T1000 (cell line): ENCODE measurements at regions not wholly inside any gene's neighbourhood (a gene's known extent, or its start where the extent isn't known, plus 50 kb on each side); places are given as distances from the start of the nearest gene placed in this dataset.
"Not testable (repeated sequence)": the region's sequence is repeated elsewhere in the genome, so short reads cannot be mapped to it uniquely, and the experiment has no call there.

Experiments used
- DNase-seq: peaks from one replicate; lab custom pipeline; 2025; ENCODE audit warnings: mixed read lengths; lab: John Stamatoyannopoulos, UW

DNA sequence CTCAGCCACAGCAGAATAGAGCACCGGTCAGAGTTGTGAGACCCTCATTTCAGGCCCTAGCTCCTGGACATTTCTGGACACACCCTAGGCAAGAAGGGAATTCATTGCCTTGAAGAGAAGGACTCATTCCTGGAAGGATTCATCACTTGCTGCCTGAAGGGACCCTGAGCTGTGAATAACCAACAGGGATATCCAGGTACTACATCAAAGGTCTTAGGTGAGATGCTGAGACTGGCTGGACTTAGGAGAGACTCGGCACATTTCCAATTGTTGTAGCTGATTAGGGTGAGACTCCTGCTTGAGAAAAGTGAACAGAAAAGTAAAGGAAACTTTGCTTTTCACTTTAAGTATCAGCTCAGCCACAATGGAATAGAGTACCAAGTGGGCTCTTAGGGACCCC is 208.1 kb upstream of the CDKN2B start:
- DNase-seq = no peak

DNA sequence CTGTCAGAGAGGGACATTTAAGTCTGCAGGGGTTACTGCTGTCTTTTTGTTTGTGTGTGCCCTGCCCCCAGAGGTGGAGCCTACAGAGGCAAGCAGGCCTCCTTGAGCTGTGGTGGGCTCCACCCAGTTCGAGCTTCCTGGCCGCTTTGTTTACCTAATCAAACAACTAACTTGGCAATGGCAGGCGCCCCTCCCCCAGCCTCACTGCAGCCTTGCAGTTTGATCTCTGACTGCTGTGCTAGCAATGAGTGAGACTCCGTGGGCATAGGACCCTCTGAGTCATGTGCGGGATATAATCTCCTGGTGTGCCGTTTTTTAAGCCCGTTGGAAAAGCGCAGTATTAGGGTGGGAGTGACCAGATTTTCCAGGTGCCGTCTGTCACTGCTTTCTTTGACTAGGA is 216.8 kb upstream of the CDKN2B start:
- not testable (repeated sequence) for DNase-seq

DNA sequence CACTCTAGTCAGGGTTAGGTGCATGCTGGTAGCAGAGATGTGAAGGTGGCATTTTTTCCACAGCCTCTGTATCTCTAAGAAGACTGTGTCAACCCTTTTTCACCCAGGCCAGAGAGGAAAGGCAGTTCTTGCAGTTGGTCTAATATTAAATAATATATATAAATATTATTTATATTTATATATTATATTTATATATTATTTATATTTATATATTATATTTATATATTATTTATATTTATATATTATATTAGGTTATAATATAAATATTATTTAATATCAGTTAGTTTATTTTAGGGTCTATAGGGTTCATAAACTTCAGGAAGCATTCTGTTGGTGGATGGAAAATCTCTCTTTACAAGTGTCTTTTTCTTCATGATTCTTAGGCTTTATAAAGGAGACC is 218.6 kb upstream of the DMRTA1 start:
- DNase-seq = no peak

DNA sequence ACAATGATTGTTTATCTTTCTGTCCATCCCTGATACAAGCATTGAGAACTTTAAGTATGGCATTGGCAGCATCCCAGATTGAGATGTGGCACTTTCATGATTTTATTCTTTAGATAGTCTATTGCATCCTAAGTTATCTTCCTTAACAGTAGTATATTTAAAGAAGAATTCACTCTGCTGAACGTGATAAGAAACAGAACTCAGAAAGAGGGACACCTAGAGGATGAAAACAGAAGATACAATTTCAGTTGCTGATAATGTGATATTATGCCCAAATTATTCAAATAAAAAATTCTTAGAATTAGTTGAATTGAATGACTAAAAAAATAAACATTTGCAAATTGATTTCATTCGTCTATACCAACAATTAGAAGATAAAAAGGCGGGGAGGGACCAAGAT is 218.1 kb upstream of the DMRTA1 start:
- DNase-seq = no peak

DNA sequence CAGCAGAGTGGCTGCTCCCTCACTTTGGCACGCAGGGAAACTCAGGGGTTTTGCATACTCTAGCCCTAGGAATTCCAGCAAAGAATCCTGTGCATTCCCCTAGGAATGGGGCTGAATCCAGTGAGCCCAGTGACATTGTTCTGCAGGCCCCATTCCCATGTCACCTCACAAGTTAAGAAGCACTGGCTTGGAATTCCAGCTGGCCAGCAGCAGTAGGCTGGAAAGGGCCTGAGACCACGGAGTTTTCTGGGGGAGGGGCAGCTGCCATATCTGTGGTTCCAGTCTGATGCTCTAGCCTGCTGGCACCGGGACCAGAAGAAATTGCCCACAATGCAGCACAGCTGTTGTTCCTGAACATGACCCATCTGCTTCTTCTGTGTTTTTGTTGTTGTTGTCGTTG is 217.6 kb upstream of the DMRTA1 start:
- no peak for DNase-seq

DNA sequence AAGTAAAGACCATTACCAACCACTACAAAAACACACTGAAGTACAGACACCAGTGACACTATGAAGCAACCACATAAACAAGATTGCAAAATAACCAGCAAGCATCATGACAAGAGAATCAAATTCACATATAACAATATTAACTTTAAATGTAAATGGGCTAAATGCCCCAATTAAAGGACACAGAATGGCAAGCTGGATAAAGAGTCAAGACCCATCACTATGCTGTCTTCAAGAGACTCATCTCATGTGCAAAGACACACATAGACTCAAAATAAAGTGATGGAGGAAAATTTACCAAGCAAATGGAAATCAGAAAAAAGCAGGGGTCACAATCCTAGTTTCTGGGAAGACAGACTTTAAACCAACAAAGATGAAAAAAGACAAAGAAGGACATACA is 215.3 kb upstream of the DMRTA1 start:
- not testable (repeated sequence) for DNase-seq

DNA sequence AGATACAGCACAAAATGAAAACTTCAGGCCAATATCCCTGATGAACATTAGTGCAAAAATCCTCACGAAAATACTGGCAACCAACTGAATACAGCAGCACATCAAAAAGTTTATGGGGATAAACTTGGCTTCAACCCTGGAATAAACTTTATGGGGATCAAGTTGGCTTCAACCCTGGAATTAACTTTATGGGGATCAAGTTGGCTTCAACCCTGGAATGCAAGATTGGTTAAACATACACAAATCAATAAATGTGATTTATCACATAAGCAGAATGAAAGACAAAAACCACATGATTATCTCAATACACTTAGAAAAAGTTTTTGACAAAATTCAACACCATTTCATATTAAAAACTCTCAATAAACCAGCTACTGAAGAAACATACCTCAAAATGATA is 213.7 kb upstream of the DMRTA1 start:
- DNase-seq = no peak

DNA sequence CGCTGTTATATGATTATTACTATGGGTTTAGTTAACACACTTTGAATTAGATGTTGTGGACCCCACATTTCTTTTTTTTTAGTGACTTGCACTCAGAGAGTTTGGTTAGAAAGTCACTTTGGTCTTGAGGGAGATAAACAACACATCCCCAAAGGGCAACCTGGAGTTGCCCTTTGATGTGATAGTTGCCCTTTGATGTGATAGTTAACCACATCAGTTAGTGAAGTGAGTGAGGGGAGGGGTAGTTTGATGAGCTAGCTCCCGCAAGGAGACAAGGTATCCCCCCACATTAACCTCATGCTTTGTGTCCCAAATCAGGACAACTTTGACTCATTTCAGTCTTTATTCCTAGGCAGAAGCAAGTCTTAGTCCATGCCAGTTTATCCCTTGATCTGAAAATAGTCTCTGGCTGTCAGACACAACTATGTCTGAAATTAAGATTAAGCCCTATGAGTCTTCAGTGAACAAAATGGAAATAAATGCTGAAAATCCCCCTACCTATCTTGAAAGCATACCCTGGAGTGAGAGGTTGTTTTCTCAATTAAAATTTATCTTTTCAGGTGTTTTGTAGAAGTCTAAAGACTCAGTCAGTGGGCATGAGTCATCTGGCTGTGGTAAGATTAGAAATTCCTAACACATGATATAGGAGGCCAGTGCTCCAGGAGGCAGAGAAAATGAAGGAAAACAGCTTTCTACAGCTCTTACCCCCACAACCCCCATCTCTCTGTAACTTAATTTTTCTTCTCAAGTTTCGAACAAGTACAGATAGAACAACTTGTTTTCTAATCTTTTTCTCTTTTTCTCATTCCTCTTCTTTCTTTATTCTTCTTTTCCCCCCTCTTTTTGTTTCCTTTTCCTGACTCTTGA is 208.9 kb upstream of the DMRTA1 start:
- no peak for DNase-seq

DNA sequence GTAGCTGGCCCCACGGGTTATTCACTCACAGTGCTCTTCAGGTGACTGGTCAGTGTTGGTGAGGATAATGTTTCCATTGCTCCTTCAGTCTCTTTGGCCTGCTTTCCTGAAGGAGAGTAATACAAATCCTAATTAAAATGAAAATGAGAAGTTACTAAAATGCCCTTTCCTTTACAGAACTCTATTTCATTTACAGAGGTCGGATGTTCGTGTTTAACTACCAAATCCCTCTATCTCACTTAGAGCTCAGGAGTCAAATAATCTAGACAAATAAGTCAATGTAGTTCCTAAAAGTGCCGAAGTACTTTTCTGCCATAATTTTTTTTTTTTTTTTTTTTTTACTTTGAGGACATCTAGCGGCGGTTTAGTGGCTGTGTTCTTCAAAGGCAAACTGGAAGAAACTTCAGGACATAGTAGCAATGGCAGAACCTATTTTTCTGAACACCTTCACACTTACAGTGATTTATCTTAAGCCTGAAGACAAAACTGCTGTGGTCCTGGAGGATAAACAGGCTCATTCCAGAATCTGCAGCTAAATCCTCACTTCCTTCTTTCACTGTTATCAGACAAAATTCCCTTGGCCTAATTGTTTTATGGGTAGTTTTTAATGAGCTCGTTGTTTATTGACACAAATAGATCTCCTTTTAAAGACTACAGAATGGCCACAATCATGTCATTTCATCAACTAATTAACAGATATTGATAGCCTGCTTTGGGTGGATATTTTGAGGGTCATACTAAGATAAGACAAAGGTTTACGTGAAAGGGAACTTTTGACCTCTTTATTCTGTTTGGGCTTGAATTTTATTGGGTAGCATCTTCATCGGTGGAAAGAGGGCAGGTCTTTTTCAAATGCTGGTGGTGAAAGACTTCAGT is 207.6 kb upstream of the DMRTA1 start:
- no peak for DNase-seq

DNA sequence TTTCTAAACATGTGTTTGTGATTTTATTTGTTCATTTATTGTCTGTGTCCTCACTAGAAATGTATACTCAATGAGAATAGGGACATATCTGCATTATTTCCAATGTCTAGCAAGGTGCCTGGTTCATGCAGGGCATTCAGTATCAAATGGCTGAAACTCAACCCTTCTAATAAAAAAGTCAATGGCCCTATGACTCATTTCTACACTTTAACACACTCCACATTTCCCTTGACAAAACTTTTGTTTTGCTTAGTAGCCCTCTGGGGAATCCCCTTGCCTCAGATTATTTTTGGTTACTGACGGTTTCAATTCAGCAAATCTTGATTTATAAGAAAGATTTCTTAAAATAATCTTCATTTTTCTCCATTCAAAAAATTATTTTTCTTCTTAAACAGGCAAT is 206.0 kb upstream of the DMRTA1 start:
- DNase-seq = no peak

DNA sequence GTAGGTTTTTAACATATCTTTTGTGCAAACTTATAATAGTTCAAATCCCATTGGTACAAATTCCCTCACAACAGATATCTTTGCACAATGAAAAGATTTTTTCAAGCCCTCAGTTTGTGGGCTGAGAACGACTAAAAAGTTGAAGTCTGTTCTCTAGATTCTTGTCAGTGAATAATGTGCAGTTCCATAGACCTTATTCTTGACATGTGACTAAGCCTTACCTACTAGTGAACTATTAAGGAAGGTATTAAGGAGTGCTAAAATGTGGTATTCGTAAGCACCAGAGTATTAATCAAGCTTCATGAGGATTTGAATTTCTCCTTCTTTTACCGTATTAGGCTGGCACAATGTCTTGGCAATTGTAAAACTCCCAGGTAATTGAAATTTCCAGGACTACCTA is 205.6 kb upstream of the DMRTA1 start:
- no peak for DNase-seq

DNA sequence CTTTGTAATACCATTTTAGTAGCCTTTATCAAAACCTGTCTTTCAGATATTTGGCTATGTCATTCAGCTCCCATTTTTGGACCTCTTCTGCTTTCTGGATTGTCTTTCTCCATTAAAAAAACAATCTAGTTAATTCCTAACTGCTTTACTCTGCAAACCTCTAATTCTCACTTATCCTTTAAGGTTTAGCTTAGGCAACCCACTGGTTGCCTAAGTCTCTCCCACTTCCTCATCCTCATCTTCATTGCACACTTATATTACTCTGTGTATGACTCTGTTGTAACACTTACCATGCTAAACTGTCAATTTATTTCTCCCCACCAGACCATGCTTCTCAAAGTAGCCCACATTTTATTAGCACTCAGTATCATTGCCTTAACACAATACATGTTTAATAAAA is 205.0 kb upstream of the DMRTA1 start:
- no peak for DNase-seq

DNA sequence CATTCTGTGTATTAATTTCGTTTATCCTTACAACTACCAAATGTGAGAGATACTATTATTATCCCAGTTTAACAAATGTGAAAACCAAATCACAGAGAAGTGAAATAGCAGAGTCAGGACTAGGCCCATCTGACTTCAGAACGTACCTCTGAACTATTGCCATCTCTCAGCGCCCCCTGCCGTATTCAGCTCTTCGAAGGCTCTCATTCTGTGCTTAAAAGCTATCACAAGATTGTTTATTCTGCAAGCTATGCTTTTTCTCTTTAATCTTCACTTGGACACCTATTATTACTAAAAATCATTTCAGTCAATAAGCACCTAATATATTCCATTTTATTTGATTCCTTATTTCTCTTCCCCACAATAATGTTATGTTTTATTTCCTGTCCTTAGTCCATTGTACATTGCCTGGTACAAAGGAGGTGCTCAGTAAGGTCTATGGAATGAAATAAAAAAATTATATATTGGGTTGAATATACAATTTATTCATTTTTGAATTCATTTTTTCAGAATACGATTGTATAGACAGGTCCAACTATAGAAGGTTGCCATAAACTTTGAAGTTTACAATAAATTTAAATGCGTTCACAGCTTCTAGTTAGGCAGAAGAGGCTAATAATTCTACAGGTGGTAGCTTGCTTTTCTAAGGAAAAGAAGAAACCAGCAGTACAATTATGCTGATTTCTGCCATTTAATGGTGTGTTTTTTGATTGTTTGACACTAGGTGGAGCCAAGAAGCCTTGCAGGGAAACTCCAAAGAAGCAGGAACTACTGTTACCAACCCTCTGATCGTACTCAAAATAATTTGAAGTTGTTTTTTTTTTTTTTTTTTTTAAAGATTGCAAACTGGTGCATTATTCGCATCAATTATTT is 202.2 kb upstream of the DMRTA1 start:
- DNase-seq = no peak

DNA sequence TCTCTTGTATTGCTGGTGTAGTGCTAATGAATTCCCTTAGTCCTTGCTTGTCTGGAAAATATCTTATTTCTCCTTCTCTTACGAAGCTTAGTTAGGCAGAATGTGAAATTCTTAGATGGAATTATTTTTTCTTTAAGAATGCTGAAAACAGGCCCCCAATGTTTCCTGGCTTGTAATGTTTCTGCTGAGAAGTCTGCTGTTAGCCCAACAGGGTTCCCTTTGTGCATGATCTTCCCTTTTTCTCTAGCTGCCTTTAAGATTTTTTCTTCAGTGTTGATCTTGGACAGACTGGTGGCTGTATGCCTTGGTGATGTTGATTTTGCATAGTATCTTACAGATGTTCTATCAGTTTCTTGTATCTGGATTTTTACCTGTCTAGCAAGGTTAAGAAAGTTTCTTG is 191.3 kb upstream of the DMRTA1 start:
- no peak for DNase-seq

DNA sequence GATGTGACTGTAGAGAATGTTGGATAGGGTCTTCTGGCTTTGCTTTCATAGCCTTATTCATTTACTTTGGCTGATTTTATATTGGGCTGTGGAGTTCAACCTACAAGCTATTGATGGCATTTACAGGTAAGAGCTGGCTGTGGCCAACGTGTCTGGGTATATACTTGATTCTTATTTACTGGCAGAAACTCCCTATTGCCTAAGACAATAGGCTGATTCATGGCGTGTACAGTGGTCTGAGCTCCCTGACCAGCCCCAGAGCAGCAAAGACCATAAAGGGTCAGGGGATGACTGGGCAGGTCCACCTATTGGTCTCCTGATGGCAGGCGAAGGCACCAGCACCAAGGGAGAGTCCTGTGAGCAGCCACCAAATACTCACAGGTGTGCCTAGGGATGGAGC is 190.2 kb upstream of the DMRTA1 start:
- DNase-seq = no peak

DNA sequence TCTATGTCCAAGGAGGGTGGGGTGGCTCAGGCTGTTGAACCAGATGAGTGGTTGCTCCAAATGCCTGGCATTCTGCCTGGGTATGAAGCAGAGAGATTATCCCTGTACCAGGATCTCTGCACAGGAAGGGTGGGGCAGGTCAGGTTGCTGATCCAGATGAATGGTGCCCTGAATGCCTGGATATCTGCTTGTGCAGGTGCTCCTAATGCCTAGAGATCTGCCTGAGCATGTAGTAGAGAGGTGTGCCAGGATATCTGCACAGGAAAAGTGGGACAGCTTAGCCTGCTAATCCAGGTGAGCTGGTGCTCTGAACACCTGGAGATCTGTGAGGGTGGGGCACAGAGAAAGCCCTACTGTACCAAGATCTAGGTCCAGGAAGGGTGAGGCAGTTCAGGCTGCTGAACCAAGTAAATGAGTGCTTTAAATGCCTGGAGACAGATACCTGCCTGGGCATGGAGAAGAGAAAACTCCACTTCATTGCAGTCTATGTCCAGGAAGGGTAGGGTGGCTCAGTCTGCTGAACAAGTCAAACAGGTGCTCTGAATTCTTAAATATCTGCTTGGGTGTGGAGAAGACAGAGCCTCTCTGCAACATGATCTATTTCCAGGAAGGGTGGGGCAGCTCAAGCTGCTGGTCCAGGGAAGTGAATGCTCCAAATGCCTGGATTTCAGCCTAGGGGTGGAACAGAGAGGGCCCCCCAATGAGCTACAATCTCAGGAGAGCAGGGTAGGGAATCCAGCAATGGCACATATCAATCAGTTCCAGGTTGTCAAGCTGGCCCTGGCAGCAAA is 189.4 kb upstream of the DMRTA1 start:
- DNase-seq = no peak

DNA sequence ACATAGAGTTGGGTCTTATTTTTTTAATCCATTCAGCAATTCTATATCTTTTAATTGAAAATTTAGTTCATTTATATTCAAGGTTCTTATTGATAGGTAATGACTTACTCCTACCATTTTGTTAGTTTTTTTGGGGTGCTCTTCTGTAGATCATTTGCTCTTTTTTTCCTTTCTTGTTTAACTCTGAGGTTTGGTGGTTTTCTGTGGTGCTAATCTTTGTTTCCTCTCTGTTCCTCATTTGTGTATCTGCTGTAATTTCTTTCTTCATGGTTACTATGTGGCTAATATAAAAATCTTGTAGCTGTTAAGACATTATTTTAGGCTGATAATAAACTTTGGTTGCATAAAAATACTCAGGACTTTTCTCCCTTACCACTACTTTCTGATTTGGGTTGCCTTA is 181.6 kb upstream of the DMRTA1 start:
- no peak for DNase-seq

DNA sequence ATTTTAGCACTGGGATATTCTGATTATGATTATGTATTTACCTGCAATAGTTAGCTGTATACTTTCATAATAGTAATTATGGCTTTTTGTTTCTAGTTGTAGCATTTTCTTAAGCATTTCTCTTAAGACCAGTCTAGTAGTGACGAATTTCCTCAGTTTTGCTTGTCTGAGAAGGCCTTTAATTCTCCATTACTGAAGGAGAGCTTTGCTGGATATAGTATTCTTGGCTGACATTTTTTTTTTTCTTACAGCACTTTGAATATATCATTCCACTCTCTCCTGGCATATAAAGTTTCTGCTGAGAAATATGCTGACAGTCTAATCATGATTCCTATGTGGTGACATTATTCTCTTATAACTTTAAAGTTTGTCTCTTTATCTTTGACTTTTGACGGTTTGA is 181.1 kb upstream of the DMRTA1 start:
- no peak for DNase-seq

DNA sequence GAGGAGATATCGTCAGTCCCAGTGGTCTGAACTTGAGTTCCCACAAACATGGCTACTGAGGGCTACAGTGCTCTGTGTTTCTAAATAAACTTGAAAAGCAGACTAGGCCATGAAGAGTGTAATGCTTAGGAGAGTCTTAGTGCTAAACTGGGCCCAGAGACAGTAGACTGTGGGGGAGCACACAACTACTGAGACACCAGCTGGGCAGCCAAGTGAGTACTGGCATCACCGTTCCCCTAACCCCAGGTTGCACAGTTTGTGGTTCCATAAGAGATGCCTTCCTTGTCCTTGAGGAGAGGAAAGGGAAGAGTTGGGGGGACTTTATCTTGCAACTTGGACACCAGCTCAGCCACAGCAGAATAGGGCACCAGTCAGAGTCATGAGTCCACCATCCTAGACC is 172.1 kb upstream of the DMRTA1 start:
- DNase-seq = no peak

DNA sequence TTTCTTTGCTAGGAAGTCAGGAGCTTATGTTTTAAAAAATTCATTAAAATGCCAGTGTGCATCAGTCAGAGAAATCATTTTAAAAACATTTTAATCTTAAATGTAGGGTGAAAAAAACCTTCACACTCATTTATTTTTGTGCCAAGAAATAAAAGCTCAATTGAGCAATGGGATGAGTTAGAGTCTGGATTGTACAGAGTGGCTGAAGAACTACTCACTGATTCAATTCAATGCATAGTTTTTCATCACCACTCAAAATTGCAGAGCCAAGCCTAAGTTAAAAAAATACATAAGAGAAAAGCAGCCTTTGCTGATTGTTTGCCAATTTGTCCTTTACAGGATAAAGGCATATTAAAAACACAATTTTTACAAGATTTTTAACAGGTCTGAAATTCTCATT is 168.2 kb upstream of the DMRTA1 start:
- no peak for DNase-seq

DNA sequence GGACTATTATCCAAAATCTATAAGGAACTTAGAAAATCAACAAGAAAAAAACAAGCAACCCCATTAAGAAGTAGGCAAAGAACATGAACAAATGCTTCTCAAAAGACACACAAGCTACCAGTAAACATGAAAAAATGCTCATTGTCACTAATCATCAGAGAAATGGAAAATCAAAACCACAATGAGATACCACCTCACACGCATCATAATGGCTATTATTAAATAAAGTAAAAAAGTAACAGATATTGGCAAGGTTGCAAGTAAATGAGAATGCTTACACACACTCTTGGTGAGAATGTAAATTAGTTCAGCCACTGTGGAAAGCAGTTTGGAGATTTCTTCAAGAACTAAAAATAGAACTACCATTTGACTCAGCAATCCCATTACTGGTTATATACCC is 167.0 kb upstream of the DMRTA1 start:
- DNase-seq = no peak

DNA sequence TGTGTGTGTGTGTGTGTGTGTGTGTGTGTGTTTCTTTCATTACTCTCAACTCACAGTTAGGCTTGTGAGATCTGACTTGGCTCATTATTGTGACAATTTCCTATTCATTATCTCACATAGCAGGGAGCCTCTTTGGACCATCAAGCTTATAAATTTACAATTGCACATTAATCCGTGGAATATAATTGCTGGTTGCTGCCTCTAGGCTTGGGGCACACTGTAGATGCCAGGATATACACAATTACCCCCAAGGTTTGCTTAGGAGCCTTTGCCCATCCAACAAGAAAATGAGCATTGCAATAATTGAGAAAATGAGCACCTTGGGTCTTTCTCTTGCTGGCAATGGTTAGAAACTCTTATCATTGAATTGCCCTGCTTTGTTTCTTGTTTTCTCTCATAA is 161.6 kb upstream of the DMRTA1 start:
- DNase-seq = no peak
